Stimulated activated CD8-positive, alpha-beta memory T cell treated with anti-CD3 and anti-CD28 coated beads, Interleukin-4, amount 100 ng/mL, for 48 hours (primary cell): ENCODE measurements at regions not wholly inside any gene's neighbourhood (a gene's known extent, or its start where the extent isn't known, plus 50 kb on each side); places are given as distances from the start of the nearest gene placed in this dataset.
"Not testable (repeated sequence)": the region's sequence is repeated elsewhere in the genome, so short reads cannot be mapped to it uniquely, and the experiment has no call there.

Source experiments
- DNase-seq: peaks from one replicate; pipeline ENCODE4 v3.0.0-alpha.2; 2020

GRCh38 chrX:78603908-78604307 lies 55.2 kb downstream of the RTL3 start:
- DNase-seq = no peak

- DNase-seq = no peak
Measured at GRCh38 chrX:78595901-78596502, 63.1 kb downstream of the RTL3 start.

- DNase-seq = no peak
Measured at GRCh38 chrX:78593701-78594100, 65.4 kb downstream of the RTL3 start.

GRCh38 chrX:78592030-78592429 lies 67.1 kb downstream of the RTL3 start:
- DNase-seq = no peak

GRCh38 chrX:78574306-78574705 lies 84.8 kb downstream of the RTL3 start:
- no peak for DNase-seq

- no peak for DNase-seq
Measured at GRCh38 chrX:78573630-78574029, 85.5 kb downstream of the RTL3 start.

GRCh38 chrX:78571849-78572248 lies 87.3 kb downstream of the RTL3 start:
- no peak for DNase-seq

GRCh38 chrX:78555401-78555980 lies 103.6 kb downstream of the RTL3 start:
- DNase-seq = no peak

GRCh38 chrX:78552628-78553027 lies 106.5 kb downstream of the RTL3 start:
- DNase-seq = not testable (repeated sequence)

GRCh38 chrX:78548012-78548411 lies 111.1 kb downstream of the RTL3 start:
- no peak for DNase-seq

- DNase-seq = no peak
Measured at GRCh38 chrX:78545233-78545632, 113.9 kb downstream of the RTL3 start.

GRCh38 chrX:78543281-78543680 lies 115.8 kb downstream of the RTL3 start:
- no peak for DNase-seq

- DNase-seq = no peak
Measured at GRCh38 chrX:78540171-78540570, 119.0 kb downstream of the RTL3 start.

GRCh38 chrX:78534221-78534620 lies 124.9 kb downstream of the RTL3 start:
- no peak for DNase-seq

- DNase-seq = no peak
Measured at GRCh38 chrX:78532363-78532762, 126.8 kb downstream of the RTL3 start.

GRCh38 chrX:78527818-78528217 lies 131.3 kb downstream of the RTL3 start:
- no peak for DNase-seq

GRCh38 chrX:78527263-78527662 lies 131.9 kb downstream of the RTL3 start:
- DNase-seq = peak; percentile 32

GRCh38 chrX:78522601-78523000 lies 136.5 kb downstream of the RTL3 start:
- no peak for DNase-seq

- peak; percentile 56 for DNase-seq
Measured at GRCh38 chrX:78517124-78517523, 142.0 kb downstream of the RTL3 start.

GRCh38 chrX:78514852-78515251 lies 144.3 kb downstream of the RTL3 start:
- no peak for DNase-seq

- no peak for DNase-seq
Measured at GRCh38 chrX:78513971-78514738, 145.0 kb downstream of the RTL3 start.

GRCh38 chrX:78506248-78506647 lies 152.9 kb downstream of the RTL3 start:
- no peak for DNase-seq

- DNase-seq = no peak
Measured at GRCh38 chrX:78496483-78496882, 162.6 kb downstream of the RTL3 start.

- DNase-seq = no peak
Measured at GRCh38 chrX:78493180-78493579, 165.8 kb upstream of the CYSLTR1 start.
